ENCODE measurements at regions not wholly inside any gene's neighbourhood (a gene's known extent, or its start where the extent isn't known, plus 50 kb on each side); places are given as distances from the start of the nearest gene placed in this dataset.
"Not testable (repeated sequence)": the region's sequence is repeated elsewhere in the genome, so short reads cannot be mapped to it uniquely, and the experiment has no call there.

- no peak for DNase-seq (ENCODE audit: low spot score)
Observed at GRCh38 chr7:131961054-131961680, 404.7 kb upstream of the PODXL start.

GRCh38 chr7:131959106-131959812, 402.8 kb upstream of the PODXL start:
- DNase-seq (ENCODE audit: low spot score) = no peak

- no peak for DNase-seq (ENCODE audit: low spot score)
Observed at GRCh38 chr7:131957338-131958020, 401.1 kb upstream of the PODXL start.

GRCh38 chr7:131956864-131957263, 400.4 kb upstream of the PODXL start:
- no peak for DNase-seq (ENCODE audit: low spot score)

GRCh38 chr7:131955679-131956078, 399.3 kb upstream of the PODXL start:
- DNase-seq (ENCODE audit: low spot score) = no peak

- DNase-seq (ENCODE audit: low spot score) = no peak
Observed at GRCh38 chr7:131953184-131953583, 396.8 kb upstream of the PODXL start.

- DNase-seq (ENCODE audit: low spot score) = no peak
Observed at GRCh38 chr7:131952365-131952764, 395.9 kb upstream of the PODXL start.

GRCh38 chr7:131950758-131951157, 394.3 kb upstream of the PODXL start:
- no peak for DNase-seq (ENCODE audit: low spot score)

- no peak for DNase-seq (ENCODE audit: low spot score)
Observed at GRCh38 chr7:131949659-131950058, 393.2 kb upstream of the PODXL start.

- DNase-seq (ENCODE audit: low spot score) = no peak
Observed at GRCh38 chr7:131948434-131949053, 392.1 kb upstream of the PODXL start.

- no peak for DNase-seq (ENCODE audit: low spot score)
Observed at GRCh38 chr7:131947661-131948060, 391.2 kb upstream of the PODXL start.

GRCh38 chr7:131945957-131946544, 389.6 kb upstream of the PODXL start:
- DNase-seq (ENCODE audit: low spot score) = no peak

GRCh38 chr7:131945313-131945911, 389.0 kb upstream of the PODXL start:
- DNase-seq (ENCODE audit: low spot score) = peak; percentile 73

GRCh38 chr7:131944556-131945069, 388.2 kb upstream of the PODXL start:
- DNase-seq (ENCODE audit: low spot score) = no peak

- DNase-seq (ENCODE audit: low spot score) = no peak
Observed at GRCh38 chr7:131943646-131944045, 387.2 kb upstream of the PODXL start.

GRCh38 chr7:131943211-131943610, 386.8 kb upstream of the PODXL start:
- DNase-seq (ENCODE audit: low spot score) = no peak

GRCh38 chr7:131942287-131943150, 386.1 kb upstream of the PODXL start:
- no peak for DNase-seq (ENCODE audit: low spot score)

- no peak for DNase-seq (ENCODE audit: low spot score)
Observed at GRCh38 chr7:131941291-131941690, 384.9 kb upstream of the PODXL start.

GRCh38 chr7:131940621-131941165, 384.3 kb upstream of the PODXL start:
- no peak for DNase-seq (ENCODE audit: low spot score)

- DNase-seq (ENCODE audit: low spot score) = not testable (repeated sequence)
Observed at GRCh38 chr7:131938788-131939187, 382.4 kb upstream of the PODXL start.

All from NAMALWA (cell line).